ENCODE measurements at regions not wholly inside any gene's neighbourhood (a gene's known extent, or its start where the extent isn't known, plus 50 kb on each side); places are given as distances from the start of the nearest gene placed in this dataset.

- H3K79me2 ChIP-seq (ENCODE audit: control insufficient read depth, insufficient read depth, low read length) = no peaks in the 10 kb centered on the region
- FAIRE-seq (no peak), DNase-seq (ENCODE audit: low read depth, low spot score) (no peak), ATAC-seq (no peak)
- RAD21 ChIA-PET (ENCODE audit: unreplicated experiment) = interaction anchor here (1.7 kb wide), 1 partner anchor 670 kb away, joined by 4 read pairs; no protein-coding TSS in a partner anchor
- no peaks in the 10 kb centered on the region for H3K36me3 ChIP-seq (ENCODE audit: control insufficient read depth in 2 of 2, insufficient read depth in 2 of 2, low read length in 1 of 2)
- SMC1A ChIA-PET (ENCODE audit: uncharacterized antibody, unreplicated experiment) = interaction anchor here (1.1 kb wide), 1 partner anchor 246 kb away, joined by 3 read pairs; no protein-coding TSS in a partner anchor
- no peaks in the 10 kb centered on the region for H3K27me3 ChIP-seq (replicated peaks in 1 of 2; ENCODE audit: control insufficient read depth in 2 of 2, insufficient read depth in 2 of 2, low read length in 1 of 2)
- H3K27ac ChIP-seq (ENCODE audit: control insufficient read depth, insufficient read depth) = no peak overlapping the region
- intact Hi-C loops (cut with micrococcal nuclease; ENCODE audit: unreplicated experiment) (loop anchor here (5.0 to 10.0 kb wide), 4 partner anchors 308 to 1075 kb away; no protein-coding TSS in a partner anchor), in situ Hi-C loops (cut with MboI) (loop anchor here (5.0 kb wide), 4 partner anchors 328 to 778 kb away; no protein-coding TSS in a partner anchor)
- POLR2A ChIA-PET = interaction anchor here (0.6 kb wide), 1 partner anchor 182 kb away, joined by 3 read pairs; no protein-coding TSS in a partner anchor
- H3K9me3 ChIP-seq (replicated peaks; ENCODE audit: control insufficient read depth, insufficient read depth, low read length) = no peaks in the 10 kb centered on the region
- no peak overlapping the region for H2AFZ ChIP-seq (ENCODE audit: control insufficient read depth, low read depth, low read length)
- H3K4me3 ChIP-seq = no peak overlapping the region
- H3K4me2 ChIP-seq (ENCODE audit: control insufficient read depth, insufficient read depth) = no peak overlapping the region
- 98% methylated on average over 2 of the region's 2 CpGs for WGBS (ENCODE audit: insufficient coverage, insufficient replicate concordance, low lambda C conversion rate, missing lambda C conversion rate)
- TF ChIP-seq MTA3 (IDR thresholded peaks at IDR 0.05; ENCODE audit: borderline replicate concordance, low read length) (no peak), BRCA1 (IDR thresholded peaks at IDR 0.05; ENCODE audit: low read depth, low read length) (no peak)
- TF ChIP-seq, protein P1, sequence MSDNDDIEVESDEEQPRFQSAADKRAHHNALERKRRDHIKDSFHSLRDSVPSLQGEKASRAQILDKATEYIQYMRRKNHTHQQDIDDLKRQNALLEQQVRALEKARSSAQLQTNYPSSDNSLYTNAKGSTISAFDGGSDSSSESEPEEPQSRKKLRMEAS (IDR thresholded peaks at IDR 0.05; ENCODE audit: low read depth, low read length) = no peak
- H3K9ac ChIP-seq (ENCODE audit: control insufficient read depth, insufficient read depth, low read length) = no peak overlapping the region
- no TSS peak for BruUV-seq (replicated peaks)
- CTCF ChIA-PET = interaction anchor here (0.7 to 1.6 kb wide), 2 partner anchors 128 to 304 kb away, joined by 3 read pairs; partner anchors contain the start of gene KLF7
- H4K20me1 ChIP-seq (ENCODE audit: control insufficient read depth, insufficient read depth) = no peaks in the 10 kb centered on the region
- no peaks in the 10 kb centered on the region for H3K4me1 ChIP-seq (ENCODE audit: control insufficient read depth, insufficient read depth, low read length)
Measured at GRCh38 chr2:207469943-207470729, 59.6 kb upstream of the CREB1 start.

- no peaks in the 10 kb centered on the region for H3K79me2 ChIP-seq (ENCODE audit: control insufficient read depth, insufficient read depth, low read length)
- no peak overlapping the region for H3K9ac ChIP-seq (ENCODE audit: control insufficient read depth, insufficient read depth, low read length)
- H3K4me1 ChIP-seq (ENCODE audit: control insufficient read depth, insufficient read depth, low read length) = no peaks in the 10 kb centered on the region
- no peak overlapping the region for H3K27ac ChIP-seq (ENCODE audit: control insufficient read depth, insufficient read depth)
- in situ Hi-C loops (cut with MboI) (loop anchor here (5.0 kb wide), 4 partner anchors 329 to 779 kb away; no protein-coding TSS in a partner anchor), intact Hi-C loops (cut with micrococcal nuclease; ENCODE audit: unreplicated experiment) (loop anchor here (5.0 to 10.0 kb wide), 4 partner anchors 309 to 1076 kb away; no protein-coding TSS in a partner anchor)
- no peak overlapping the region for H2AFZ ChIP-seq (ENCODE audit: control insufficient read depth, low read depth, low read length)
- H3K36me3 ChIP-seq (ENCODE audit: control insufficient read depth in 2 of 2, insufficient read depth in 2 of 2, low read length in 1 of 2) = no peaks in the 10 kb centered on the region
- H3K27me3 ChIP-seq (replicated peaks in 1 of 2; ENCODE audit: control insufficient read depth in 2 of 2, insufficient read depth in 2 of 2, low read length in 1 of 2) = no peaks in the 10 kb centered on the region
- no peak overlapping the region for H3K4me3 ChIP-seq
- ChIA-PET RAD21 (ENCODE audit: unreplicated experiment) (interaction anchor here (0.6 to 3.8 kb wide), 4 partner anchors 11 to 671 kb away, joined by 3 to 34 read pairs (median 13); no protein-coding TSS in a partner anchor), SMC1A (ENCODE audit: uncharacterized antibody, unreplicated experiment) (interaction anchor here (1.1 to 3.3 kb wide), 7 partner anchors 12 to 670 kb away, joined by 3 to 24 read pairs (median 11); no protein-coding TSS in a partner anchor), POLR2A (interaction anchor here (0.5 kb wide), 1 partner anchor 291 kb away, joined by 3 read pairs; no protein-coding TSS in a partner anchor), CTCF (interaction anchor here (1.1 to 3.6 kb wide), 6 partner anchors 174 to 776 kb away, joined by 3 to 44 read pairs (median 6); partner anchors contain the start of gene KLF7)
- H3K4me2 ChIP-seq (ENCODE audit: control insufficient read depth, insufficient read depth) = no peak overlapping the region
- ATAC-seq = no peak
- DNase-seq (ENCODE audit: low read depth, low spot score) = no peak
- WGBS (ENCODE audit: insufficient coverage, insufficient replicate concordance, low lambda C conversion rate, missing lambda C conversion rate) = 63% methylated on average over 4 of the region's 4 CpGs
- no peak for FAIRE-seq
- no peaks in the 10 kb centered on the region for H4K20me1 ChIP-seq (ENCODE audit: control insufficient read depth, insufficient read depth)
- TF ChIP-seq ZNF622 (IDR thresholded peaks at IDR 0.05) = no peak
- TF ChIP-seq GABPA (IDR thresholded peaks at IDR 0.05; ENCODE audit: low read depth) = no peak
- no peak for TF ChIP-seq PRDM15 (CRISPR knock-in tag; IDR thresholded peaks at IDR 0.05)
- no peak for TF ChIP-seq NKRF (conservative IDR thresholded peaks at IDR 0.05)
- H3K9me3 ChIP-seq (replicated peaks; ENCODE audit: control insufficient read depth, insufficient read depth, low read length) = no peaks in the 10 kb centered on the region
- no TSS peak for BruUV-seq (replicated peaks)
Measured at GRCh38 chr2:207471261-207471660, 58.5 kb upstream of the CREB1 start.

All from GM12878 (cell line).